ENCODE measurements at regions not wholly inside any gene's neighbourhood (a gene's known extent, or its start where the extent isn't known, plus 50 kb on each side); places are given as distances from the start of the nearest gene placed in this dataset.

GRCh38 chr5:1669276-1670155 lies 130.1 kb downstream of the MRPL36 start:
- H3K4me3 ChIP-seq (ENCODE audit: low read depth, low read length), result no peak overlapping the region
- DNase-seq (ENCODE audit: low read depth), result no peak
- no peak for TF ChIP-seq CTCF (IDR thresholded peaks at IDR 0.05; ENCODE audit: control insufficient read depth, extremely low read depth, insufficient read depth)

- DNase-seq (ENCODE audit: low read depth), result no peak
- H3K4me3 ChIP-seq (ENCODE audit: low read depth, low read length), result no peak overlapping the region
- TF ChIP-seq CTCF (IDR thresholded peaks at IDR 0.05; ENCODE audit: control insufficient read depth, extremely low read depth, insufficient read depth), result no peak
Observed at GRCh38 chr5:1668141-1668721, 131.4 kb downstream of the MRPL36 start.

- H3K4me3 ChIP-seq (ENCODE audit: low read depth, low read length), result no peak overlapping the region
- no peak for DNase-seq (ENCODE audit: low read depth)
- no peak for TF ChIP-seq CTCF (IDR thresholded peaks at IDR 0.05; ENCODE audit: control insufficient read depth, extremely low read depth, insufficient read depth)
Observed at GRCh38 chr5:1667648-1668140, 131.9 kb downstream of the MRPL36 start.

GRCh38 chr5:1666812-1667588 lies 132.6 kb downstream of the MRPL36 start:
- TF ChIP-seq CTCF (IDR thresholded peaks at IDR 0.05; ENCODE audit: control insufficient read depth, extremely low read depth, insufficient read depth), result peak; percentile 75
- DNase-seq (ENCODE audit: low read depth), result no peak
- H3K4me3 ChIP-seq (ENCODE audit: low read depth, low read length), result no peak overlapping the region

GRCh38 chr5:1666221-1666620 lies 133.4 kb downstream of the MRPL36 start:
- H3K4me3 ChIP-seq (ENCODE audit: low read depth, low read length), result no peak overlapping the region
- TF ChIP-seq CTCF (IDR thresholded peaks at IDR 0.05; ENCODE audit: control insufficient read depth, extremely low read depth, insufficient read depth), result no peak
- DNase-seq (ENCODE audit: low read depth), result no peak

GRCh38 chr5:1665803-1666202 lies 133.8 kb downstream of the MRPL36 start:
- no peak for TF ChIP-seq CTCF (IDR thresholded peaks at IDR 0.05; ENCODE audit: control insufficient read depth, extremely low read depth, insufficient read depth)
- H3K4me3 ChIP-seq (ENCODE audit: low read depth, low read length), result no peak overlapping the region
- DNase-seq (ENCODE audit: low read depth), result no peak

Data from LNCaP clone FGC (cell line).